GM21576 (cell line): ENCODE measurements at regions not wholly inside any gene's neighbourhood (a gene's known extent, or its start where the extent isn't known, plus 50 kb on each side); places are given as distances from the start of the nearest gene placed in this dataset.
"Not testable (repeated sequence)": the region's sequence is repeated elsewhere in the genome, so short reads cannot be mapped to it uniquely, and the experiment has no call there.

Source experiments
- ATAC-seq: cut with Tn5 transposase; IDR thresholded peaks from one replicate; pipeline ENCODE4 v1.9.1; 2021; ENCODE audit warnings: mild to moderate bottlenecking, moderate library complexity; ENCODE audit not compliant: unreplicated experiment

DNA sequence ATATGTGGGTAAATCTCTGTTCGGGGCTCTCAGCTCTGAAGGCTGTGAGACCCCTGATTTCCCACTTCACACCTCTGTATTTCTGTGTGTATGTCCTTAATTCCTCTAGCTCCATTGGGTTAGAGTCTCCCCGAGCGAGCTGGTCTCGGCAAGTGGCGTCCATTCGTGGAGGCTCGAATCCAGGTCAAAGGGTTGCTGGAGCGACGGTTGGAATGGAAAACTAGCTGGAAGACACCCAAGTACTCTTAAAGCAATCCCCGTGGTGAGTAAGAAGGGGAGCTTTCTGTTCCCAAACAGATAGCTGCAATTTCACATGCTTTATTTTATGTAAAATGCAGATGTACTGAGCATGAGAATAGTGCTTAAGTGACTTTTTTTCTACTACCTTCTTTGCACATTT is 277.5 kb upstream of the SGCG start:
- no peak for ATAC-seq

- no peak for ATAC-seq
These were observed 276.9 kb upstream of the SGCG start for GRCh38 chr13:22903925-22904324.

GRCh38 chr13:22915442-22916082 is 265.2 kb upstream of the SGCG start:
- ATAC-seq, result peak; percentile 63

DNA sequence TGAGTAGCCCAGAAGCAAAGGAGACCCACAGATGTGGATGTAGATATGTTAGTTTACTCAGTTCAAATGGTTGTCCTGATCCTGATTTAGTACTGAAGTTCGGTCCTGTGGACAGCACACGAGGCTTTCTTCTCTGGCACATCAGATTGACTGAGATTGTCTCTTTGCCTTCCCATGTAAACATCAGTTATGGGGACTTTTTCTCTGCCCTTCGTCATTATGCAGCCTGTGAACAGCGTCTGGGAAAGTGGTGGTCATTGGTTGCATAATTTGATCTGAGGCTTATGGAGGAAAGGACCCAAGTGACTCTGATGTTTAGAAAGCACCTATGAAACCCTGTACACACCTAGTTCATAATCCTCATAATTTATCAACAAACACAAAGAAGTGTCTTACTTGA is 264.5 kb upstream of the SGCG start:
- ATAC-seq, result not testable (repeated sequence)

- ATAC-seq, result no peak
These were observed 254.7 kb upstream of the SGCG start for GRCh38 chr13:22925881-22926747.

- ATAC-seq, result no peak
These were observed 253.9 kb upstream of the SGCG start for GRCh38 chr13:22926748-22927400.

- ATAC-seq, result not testable (repeated sequence)
These were observed 252.9 kb upstream of the SGCG start for GRCh38 chr13:22927845-22928244.

GRCh38 chr13:22929381-22930126 is 251.2 kb upstream of the SGCG start:
- ATAC-seq, result no peak

- ATAC-seq, result no peak
These were observed 249.2 kb upstream of the SGCG start for GRCh38 chr13:22931576-22931975.

DNA sequence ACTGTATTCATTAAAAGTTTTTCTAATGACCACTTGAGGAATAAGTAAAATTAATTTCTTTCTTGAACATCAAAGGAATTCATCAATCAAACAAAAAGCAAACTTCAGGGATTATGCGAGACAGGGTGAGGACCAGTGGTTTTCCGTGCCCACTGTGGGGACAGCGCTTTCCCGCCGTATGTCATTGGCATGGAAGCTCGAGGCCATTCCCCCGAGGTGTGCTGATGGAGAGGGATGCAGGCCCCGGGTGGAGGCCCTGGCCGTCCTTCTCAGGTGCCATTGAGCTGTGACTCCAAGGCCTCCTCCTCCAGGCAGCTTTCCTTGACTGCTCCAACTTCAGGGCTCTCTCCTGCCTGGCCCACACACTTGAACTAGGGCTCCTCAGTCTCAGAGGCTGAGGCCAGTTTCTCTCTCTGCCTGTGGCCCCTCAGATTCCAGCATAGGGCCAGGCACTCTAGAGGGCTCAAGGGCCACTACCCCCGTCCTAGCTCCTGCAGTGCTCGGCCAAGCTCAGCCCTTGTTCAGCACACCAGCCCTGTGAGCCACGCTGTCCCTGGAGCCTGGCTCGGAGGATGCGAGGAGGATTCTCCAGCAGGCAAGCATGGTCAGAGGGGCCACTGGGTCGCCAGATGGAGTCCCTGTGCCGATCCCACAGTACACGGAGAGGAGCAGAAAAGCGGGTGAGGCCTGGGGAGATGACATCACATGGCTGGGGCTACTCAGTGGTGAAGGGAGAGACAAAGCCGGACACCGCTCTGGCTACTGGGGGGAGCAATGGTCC is 248.0 kb upstream of the SGCG start:
- not testable (repeated sequence) for ATAC-seq

DNA sequence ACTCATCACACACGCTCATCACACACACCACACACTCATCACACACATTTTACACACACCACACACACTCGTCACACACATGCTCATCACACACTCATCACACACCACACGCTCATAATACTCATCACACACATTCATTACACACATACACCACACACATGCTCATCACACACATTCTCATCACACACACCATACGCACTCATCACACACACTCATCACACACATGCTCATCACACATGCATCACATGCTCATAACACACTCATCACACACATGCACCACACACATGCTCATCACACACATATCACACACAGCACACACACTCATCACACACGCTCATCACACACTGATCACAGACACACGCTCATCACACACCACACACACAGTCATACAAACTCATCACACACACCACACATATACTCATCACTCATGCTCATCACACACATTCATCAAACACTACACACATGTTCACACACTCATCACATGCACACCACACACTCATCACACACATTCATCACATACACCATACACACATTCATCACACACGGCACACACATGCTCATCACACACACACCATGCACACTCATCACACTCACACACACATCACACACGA is 247.1 kb upstream of the SGCG start:
- no peak for ATAC-seq

- ATAC-seq, result no peak
These were observed 245.8 kb upstream of the SGCG start for GRCh38 chr13:22934744-22935523.

DNA sequence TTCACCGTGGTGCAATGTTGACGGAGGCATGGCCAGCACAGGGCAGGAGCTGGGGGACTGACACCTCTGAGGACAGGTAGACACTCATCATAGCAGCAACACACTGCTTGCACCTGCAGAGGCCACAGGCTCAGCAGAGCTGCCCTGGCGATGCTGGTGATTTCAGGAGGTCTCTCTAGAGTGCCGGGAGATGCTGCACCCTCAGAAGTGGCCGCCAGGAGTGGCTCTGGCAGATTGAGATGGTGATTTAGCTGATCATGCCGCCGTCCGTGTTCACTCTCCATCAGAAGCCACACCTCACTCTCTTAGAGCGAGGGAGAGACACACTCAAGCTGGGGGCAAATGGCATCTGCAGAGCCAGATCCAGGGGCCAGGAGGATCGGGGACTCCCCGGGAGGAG is 244.6 kb upstream of the SGCG start:
- no peak for ATAC-seq

DNA sequence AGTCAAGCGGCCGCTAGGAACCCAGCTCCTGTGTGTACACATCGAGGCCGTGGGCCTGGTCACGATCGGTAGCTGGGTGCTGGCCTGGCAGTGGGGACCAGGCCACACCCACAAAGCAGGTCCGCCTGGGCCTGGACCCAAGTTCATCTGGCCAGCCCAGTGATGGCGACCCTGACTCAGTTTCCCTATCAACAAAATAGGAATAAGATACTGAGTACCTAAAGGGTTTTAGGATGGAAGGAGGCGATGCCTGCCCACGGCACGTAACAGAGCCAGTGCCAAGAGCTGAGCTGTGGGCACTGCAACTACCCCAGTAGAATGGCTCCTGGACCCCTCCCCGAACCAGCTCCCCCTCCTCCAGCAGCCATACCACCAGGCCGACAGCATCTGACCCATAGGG is 243.5 kb upstream of the SGCG start:
- no peak for ATAC-seq

DNA sequence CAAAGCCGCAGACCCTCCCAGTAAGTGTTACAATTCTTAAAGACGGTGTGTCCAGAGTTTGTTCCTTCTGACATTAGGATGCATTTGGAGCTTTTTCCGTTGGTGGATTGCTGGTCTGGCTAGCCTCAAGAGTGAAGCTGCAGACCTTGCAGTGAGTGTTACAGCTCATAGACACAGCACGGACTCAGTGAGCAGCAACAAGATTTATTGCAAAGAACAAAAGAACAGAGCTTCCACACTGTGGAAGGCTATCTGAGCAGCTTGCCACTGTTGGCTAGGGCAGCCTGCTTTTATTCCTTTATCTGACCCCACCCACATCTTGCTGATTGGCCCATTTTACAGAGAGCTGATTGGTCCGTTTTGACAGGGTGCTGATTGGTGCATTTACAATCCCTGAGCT is 242.8 kb upstream of the SGCG start:
- ATAC-seq, result no peak

- ATAC-seq, result no peak
These were observed 242.2 kb upstream of the SGCG start for GRCh38 chr13:22938576-22938975.

GRCh38 chr13:22939157-22939556 is 241.6 kb upstream of the SGCG start:
- ATAC-seq, result no peak

DNA sequence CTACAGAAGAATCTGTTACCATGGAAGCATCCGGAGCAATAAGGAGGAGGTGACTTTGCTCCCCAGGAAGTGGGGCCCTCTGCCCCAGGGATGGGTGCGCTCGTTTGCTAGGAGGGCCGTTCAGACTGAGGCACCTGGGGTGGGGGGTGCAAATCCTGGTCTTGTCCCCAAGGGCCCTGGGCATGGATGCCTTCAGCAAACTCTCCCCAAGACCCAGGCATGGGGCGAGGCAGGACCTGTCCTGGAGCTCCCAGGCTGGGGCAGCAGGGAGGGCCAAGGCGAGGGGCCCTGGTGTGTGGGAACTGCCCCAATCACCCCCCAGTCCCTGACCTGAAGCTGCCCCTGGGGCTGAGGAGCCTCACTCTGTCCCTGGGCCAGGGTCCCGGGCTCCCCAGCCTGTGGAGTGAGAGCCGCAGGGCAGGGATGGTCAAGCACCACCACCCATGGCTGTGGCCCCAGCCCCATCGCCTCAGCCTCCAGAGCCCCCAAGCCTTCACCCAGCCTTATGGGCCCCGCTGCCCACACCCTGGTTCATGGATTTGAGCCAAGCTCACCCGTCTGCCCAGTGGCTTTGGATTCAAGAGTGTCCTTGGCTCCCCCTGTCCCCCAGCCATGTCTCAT is 240.6 kb upstream of the SGCG start:
- no peak for ATAC-seq

DNA sequence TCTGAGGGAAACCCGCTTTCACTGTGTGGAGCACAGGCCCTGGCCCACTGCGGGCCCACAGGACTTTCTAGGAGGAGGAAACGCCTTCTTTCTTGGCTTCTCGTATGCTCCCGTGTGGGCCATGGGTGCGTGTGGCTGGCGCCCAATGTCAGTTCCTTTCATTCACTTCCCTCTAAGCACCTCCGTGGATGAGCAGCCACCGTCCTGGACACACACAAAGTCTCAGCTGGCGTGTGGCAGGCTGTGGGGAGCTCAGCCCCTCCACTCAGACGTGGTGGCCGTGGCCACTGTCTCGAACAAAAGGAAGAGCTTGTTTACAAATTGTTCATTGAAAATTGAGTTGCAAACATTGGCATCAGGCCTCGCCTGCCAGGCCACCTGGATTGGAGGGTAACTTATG is 240.0 kb upstream of the SGCG start:
- ATAC-seq, result no peak
